A549 (cell line): ENCODE measurements at regions not wholly inside any gene's neighbourhood (a gene's known extent, or its start where the extent isn't known, plus 50 kb on each side); places are given as distances from the start of the nearest gene placed in this dataset.

ENCODE experiments used
- CTCF ChIP-seq: fragments of >200 bp; sonication (Bioruptor Twin); formaldehyde crosslinking; IDR thresholded peaks from 3 replicates; pipeline ENCODE4 v1.5.1; 2016
- FOSL2 ChIP-seq, 2 experiments: fragments of 450-650 bp in 1 of 2; fragments of >200 bp in 1 of 2; sonication (Bioruptor Twin) in 1 of 2; formaldehyde crosslinking; IDR thresholded peaks; 2 replicates each; pipeline versions ENCODE4 v1.5.0 to v1.6.1; 2016 to 2020; ENCODE audit warnings: mild to moderate bottlenecking in 1 of 2, moderate library complexity in 1 of 2
- MYC ChIP-seq: IDR thresholded peaks from 2 replicates; pipeline ENCODE4 v1.6.1; 2012; ENCODE audit warnings: mild to moderate bottlenecking, inconsistent platforms, low read length, improper control_type of control experiment, borderline replicate concordance
- RAD21 ChIP-seq, 2 experiments: fragments of >200 bp in 1 of 2; sonication (Bioruptor Twin) in 1 of 2; formaldehyde crosslinking in 1 of 2; IDR thresholded peaks in 1 of 2; conservative IDR thresholded peaks in 1 of 2; 2 replicates in 1 of 2; 3 replicates in 1 of 2; pipeline ENCODE4 v1.6.1; 2012 to 2018; ENCODE audit warnings: inconsistent platforms in 1 of 2
- RCOR1 ChIP-seq: fragments of 150-350 bp; IDR thresholded peaks from 2 replicates; pipeline ENCODE4 v1.6.1; 2014; ENCODE audit warnings: antibody characterized with exemption, low read length, low read depth

GRCh38 chr18:11489266-11489899, 120.0 kb upstream of the SLC35G4 start:
- TF ChIP-seq FOSL2 (IDR thresholded peaks at IDR 0.05), result no peak
- no peak for TF ChIP-seq FOSL2 (CRISPR knock-in tag; IDR thresholded peaks at IDR 0.05)
- TF ChIP-seq CTCF, result no peak
- no peak for TF ChIP-seq RAD21 (conservative IDR thresholded peaks at IDR 0.05 in 1 of 2, IDR thresholded peaks at IDR 0.05 in 1 of 2)
- TF ChIP-seq MYC, result no peak
- no peak for TF ChIP-seq RCOR1
